GM18907 (cell line): ENCODE measurements at regions not wholly inside any gene's neighbourhood (a gene's known extent, or its start where the extent isn't known, plus 50 kb on each side); places are given as distances from the start of the nearest gene placed in this dataset.

Source experiments
- ATAC-seq: cut with Tn5 transposase; IDR thresholded peaks from one replicate; pipeline ENCODE4 v1.9.1; 2021; ENCODE audit warnings: mild to moderate bottlenecking, moderate library complexity; ENCODE audit not compliant: unreplicated experiment

DNA sequence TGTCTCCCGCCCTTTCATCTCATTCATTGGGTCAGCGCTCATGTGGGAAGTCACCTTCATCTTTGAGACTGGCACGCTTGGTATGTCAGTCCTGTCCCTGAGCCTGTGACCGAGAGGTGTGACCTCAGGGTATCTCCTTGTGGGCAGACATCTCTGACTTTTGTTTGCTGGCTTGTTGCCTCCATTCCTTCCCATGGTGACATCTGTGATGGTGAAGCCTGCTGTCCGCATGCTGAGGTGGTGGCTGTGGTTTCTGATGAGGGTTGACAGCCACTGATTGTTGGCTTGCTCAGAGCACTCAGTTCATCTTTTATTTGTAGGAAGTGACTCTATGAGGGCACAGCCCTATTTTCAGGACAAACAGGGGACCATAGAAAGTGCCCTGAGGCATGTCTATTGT is 139.2 kb downstream of the SLC4A3 start:
- no peak for ATAC-seq

DNA sequence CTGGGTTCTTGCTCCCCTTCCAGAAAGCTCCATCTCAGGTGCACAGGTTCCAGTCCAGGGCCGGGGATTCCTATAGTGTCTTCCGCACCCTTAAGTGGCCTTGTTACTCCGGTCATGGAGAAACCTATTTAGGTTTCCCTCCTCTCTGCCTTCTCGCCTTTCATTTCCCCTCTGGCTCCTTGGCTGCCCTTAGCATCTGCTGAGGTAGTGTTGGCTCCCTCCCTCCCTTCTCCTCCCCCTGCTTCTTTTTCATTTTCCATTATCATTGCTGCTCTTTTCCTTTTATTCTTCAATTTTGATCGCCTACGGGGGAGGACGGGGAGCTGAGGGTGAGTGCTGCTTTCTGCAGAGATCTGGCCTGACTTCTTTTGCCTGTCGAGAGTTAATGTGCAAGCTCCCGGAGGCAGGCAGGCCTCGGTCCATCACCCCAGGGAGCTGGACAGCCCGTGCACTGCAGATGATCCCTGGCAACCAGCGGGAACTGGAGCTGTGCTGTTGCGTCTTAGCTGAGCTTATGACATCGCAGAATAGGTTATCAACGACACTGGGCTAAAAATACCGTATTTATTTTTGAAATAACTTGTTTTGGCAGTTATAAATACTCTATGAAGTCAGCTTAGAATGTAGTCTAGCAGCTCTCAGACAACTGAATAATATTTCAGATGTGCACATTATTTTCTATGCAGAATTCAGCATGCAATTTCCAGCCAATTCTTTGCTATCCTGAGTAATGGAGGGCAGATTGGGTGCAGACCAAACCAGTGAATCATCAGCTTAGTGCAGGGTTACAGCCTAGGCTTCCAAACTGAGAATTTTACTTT is 141.9 kb downstream of the SLC4A3 start:
- ATAC-seq, result no peak

DNA sequence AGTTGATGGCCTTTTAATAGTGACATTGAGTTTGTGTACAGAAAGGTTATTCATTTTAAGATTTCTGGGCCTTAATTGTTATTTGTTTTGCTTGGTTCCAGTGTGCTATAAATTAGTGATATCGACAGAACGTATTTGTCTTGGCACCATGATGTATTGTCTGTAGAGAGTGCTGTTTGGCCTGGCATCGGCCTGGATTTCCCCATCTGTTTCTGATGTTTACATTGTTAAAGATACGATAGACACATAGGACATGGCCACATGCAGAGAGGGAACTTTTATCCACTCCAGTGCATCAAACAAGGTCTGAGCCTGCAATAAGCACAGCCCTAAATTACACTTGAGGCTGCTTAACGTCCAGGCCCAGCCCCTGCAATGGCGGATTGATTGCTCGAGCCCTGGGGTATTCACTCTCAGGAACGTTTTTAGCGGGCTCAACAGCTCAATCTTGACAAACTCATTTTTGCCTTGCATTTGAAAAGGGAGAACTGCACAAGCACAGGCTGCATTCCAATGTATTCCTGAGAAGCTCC is 144.7 kb downstream of the SLC4A3 start:
- no peak for ATAC-seq

DNA sequence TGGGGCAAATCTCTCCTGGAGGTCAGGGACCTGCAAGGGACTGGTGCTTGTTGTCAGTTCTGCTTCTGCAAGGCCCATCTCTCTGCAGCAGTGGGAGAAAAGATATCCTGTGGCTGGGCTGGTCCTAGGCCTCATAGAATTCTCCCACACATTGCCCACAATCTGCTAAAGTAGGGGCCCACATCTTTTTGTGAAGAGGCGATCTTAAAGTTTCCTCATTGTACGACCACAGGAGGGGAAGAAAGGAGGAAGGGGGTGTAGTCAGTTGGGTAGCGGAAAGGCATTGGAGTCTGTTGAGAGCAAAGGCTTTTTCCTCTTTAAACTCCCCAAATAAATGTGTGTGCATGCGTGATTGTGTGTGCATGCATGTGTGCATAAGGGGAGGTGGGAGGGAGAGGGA is 145.3 kb downstream of the SLC4A3 start:
- ATAC-seq, result no peak

DNA sequence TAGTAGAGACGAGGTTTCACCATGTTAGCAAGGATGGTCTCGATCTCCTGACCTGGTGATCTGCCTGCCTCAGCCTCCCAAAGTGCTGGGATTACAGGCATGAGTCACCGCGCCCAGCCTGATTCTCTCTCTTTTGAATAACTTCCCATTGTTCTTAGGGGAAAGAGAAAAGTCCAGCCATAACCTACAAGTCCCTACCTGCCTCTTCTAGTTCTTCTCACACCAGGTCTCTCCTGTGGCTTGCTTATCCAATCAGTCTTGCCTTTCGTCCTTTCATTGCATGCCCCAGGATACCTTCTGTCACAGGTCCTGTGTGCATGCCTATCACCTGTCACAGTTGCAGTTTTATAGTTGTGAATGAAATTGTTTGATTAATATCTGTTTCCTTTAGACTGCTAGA is 148.1 kb downstream of the SLC4A3 start:
- ATAC-seq, result no peak

DNA sequence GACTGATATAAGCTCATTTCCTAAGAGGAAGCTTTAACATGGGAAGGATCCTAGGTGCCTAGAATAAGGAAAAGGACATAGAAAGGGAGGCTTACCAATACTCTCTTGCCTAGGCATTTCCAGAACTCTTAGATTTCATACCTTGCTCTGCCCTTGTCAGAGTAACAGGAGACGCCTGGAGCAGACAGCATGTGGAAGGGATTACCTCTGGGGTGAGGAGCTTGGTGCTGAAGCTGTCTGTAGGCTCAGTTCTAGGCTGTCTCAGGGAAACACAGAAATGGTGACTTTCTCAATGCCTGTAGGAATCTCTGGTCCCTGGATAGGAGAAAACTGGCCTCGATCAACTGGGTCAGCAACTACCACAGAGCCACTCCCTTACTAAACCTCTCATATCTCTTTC is 150.0 kb downstream of the SLC4A3 start:
- ATAC-seq, result no peak

DNA sequence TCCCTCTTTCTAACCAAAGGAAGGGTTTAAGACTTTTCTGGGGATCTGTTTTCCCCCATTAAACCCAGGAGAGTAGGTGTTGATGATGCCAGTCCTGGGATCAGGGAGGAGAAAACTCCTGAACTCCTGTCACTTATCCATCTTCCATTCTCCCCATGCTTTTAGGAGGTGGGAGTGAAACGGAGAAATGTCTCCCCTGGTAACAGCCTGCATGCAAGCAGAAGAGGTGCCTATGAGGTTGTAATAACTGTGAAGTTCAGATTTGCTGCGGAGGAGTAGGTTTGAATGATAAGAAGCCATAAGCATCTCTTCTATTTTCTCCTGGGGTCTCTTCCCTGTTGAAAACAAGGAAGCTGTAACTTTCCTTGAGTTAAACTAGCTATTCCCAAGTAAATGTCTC is 150.8 kb downstream of the SLC4A3 start:
- no peak for ATAC-seq

DNA sequence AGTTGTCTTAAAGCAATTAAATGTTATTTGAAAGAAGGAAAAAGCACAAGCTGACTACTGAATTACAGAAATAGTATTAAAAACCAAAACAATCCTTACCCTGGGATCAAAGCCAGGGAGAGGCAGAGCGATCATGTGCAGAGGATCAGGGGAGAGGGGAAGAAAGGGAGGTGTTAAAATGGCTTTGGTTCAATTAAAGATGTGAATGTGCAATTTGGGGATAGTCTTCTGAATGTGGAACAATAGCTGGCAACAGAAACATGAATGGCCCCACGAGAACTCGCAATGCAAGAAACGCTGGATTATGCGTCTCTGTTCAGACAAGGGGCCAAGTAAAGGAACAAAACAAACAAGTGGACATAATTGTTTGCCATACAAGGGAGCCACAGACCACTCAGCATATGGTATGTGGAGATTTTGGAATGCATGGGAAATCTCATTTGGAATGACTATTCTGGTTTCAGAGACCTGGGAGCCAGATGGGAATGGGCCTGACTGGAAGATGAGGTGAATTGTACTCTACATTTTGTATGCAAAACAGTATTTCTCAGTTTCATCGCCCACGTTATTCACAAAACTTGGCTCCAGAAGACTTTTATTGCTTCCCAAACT is 155.4 kb downstream of the SLC4A3 start:
- no peak for ATAC-seq

DNA sequence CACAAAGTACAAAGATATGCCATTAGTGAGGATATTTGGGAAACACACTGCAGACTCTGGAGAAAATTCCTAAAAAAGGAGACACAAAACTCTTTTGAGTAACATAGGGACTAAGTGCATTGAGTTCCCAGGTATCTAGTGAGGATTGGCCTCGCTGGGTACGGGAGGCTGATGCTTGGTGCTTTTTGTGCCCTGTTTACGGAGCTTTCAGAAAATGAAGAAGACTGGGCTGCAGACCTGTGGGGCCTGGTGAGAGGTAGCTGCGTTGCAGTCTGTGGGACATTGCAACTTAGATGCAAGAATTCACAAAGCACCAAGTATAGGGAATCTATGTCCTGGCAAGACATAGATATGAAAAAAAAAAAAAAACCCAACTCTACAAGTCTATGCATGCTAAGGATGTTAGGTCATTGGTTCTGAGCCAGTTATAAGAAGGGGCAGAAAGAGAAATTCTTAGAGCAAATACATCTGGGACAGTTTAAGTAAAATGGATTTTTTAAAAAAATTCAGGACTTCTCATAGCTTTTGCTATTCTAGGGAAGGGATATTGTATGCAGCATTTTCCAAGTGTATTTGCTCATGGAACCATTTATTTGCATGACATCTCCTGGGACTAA is 156.0 kb downstream of the SLC4A3 start:
- no peak for ATAC-seq

DNA sequence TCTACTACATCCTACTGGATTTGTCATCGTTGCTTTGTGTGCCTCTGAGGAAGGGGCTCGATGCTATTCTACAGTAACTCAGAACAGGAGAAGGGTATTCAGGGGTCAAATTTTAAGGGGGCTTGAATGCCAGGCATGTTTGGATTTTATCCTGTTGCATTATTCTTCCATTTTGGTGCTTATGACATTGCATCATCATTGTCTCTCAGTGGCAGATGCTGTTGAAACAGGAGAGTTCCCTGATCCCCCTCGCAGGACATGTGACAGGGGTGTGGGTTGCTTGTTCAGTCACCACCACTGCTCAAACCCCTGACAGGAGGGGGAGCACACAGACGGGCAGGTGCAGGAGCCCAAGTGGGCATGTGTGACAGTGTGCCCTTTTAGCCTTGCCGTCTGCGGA is 156.7 kb downstream of the SLC4A3 start:
- no peak for ATAC-seq

DNA sequence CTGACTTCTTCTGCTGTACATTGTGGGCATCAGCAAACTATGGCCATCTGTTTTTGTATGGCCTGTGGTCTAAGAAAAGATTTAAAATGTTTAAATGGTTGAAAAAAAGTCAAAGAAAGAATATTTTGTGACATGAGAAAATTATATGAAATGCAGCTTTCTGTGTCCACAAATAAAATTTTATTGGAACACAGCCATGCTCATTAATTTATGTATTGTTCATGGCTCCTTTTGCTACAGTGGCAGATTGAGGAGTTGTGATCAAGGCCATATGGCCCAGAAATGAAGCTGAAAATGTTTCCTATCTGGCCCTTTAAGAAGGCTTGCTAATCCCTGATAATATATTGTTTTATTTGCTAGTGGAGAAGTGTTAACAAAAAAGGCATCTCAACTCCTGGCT is 162.0 kb downstream of the SLC4A3 start:
- ATAC-seq, result no peak

DNA sequence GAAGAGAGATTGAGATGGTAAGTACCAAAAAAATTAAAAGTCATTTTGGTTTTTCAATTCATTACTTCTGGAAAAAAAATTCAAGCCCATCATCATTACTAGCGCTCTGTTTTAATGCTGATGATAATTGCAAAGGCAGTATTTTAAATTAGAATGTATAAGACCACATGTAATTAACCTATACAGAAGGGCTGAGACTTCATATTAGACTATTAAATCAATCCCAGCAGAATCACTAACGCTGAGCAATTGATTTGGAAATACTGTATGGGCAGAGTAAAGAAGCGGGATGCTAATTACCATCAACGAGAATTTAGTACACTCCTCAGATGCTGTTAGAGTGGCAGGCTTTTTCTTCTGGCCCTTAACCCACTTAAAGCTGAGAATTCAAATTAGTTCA is 165.0 kb downstream of the SLC4A3 start:
- no peak for ATAC-seq

DNA sequence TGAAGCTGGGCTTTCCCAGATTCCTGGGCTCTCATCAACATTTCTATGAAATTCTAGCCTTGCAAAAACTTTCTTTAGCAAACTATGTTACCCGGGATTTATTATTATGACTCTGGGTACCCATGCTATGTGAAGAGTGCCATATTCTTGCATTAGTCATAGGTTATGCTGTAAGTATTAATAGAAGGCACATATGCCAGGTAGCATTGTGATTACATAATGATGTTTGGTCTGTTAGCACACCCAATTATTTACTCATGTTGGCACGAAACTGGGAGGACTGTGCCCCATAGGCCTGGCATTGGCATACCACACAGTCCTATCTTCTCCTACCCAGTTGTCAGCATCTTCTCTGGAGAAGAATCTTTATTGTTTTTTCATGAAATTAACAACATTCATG is 171.0 kb downstream of the SLC4A3 start:
- ATAC-seq, result no peak

DNA sequence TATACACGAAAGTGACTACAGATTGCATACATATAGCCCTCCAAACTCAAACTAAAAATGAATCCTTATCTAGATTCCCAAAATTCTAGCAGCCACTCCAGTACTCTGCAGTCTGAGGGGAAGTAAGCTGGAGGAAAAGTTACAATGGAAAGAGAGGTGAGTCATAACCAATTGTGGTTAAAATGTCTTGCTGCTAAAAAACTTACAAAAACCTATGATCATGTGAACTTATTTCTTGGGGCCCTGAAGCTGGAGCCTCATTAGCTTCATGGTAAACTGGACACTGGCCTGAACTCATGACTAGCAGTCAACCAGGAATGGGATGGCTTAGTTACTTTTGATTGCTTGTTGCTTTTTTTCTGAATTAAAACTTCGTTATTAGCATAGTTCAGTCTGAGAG is 175.9 kb downstream of the SLC4A3 start:
- no peak for ATAC-seq

DNA sequence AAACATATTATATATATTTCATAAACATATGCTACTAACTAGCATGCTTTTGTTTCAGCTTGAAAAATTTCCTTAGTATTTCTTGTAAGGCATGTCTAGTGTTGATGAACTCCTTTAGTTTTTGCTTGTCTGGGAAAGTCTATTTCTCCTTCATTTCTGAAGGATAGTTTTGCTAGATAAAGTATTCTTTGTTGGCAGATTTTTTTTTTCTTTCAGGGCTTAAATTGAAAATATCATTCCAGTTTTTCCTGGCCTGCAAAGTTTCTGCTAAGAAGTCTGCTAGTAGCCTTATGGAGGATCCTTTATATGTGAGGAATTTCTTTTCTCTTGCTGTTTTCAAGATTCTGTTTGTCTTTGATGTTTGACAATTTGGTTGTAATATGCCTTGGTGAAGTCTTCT is 183.5 kb downstream of the SLC4A3 start:
- ATAC-seq, result no peak

DNA sequence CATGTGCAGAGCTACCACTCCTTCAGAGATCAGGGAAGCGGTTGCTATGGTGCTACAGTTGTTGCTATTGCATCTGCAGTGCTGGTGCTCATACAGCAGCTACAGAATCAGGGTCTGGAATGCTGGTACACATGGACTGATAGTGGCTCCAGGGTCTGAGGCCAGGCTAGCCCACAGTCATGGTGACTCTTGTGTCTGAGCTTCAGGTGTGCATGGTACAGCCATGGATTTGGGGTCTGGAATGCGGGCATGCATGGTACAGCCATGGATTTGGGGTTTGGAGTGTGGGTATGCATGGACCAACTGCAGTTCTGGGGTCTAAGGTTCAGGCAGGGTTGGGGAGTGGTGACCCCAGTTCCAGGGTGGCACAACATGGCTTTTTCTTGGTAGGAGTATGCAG is 185.2 kb downstream of the SLC4A3 start:
- ATAC-seq, result no peak

DNA sequence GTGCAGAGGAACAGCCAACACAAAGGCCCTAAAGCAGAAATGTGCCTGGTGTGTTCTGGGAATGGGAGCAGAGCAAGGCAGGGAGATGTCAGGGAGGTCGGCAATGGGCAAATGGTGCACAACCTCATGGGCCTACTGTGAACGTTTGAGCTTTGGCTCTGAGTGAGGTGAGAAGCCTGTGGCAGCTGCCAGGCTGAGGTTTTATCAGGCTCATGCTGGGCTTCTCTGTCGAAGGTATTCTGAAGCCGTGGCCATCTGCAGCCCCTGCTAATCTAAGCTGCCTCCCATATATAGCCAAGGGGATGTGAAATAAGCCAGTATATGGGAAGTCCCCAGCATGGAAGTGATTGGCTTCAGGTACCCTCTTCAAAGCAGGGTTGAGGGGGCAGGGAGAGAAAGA is 193.3 kb downstream of the SLC4A3 start:
- no peak for ATAC-seq

DNA sequence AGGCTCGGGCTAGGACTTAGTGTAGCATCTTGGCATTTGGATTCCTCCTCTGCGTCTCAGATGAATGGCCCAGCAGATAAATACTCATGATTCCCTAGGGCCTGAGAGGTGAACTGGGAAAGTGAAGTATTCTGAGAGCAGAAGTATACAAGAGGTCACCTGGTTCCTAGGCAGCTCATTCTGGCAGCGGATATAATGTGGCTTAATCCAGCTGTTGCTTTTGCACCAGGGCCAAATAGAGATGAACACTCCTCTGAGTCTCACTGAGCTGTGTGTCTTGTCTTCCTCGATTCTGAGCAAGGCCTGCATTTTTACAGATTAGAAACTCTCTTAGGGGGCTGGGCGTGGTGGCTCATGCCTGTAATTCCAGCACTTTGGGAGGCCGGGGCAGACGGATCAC is 196.1 kb downstream of the SLC4A3 start:
- ATAC-seq, result no peak

DNA sequence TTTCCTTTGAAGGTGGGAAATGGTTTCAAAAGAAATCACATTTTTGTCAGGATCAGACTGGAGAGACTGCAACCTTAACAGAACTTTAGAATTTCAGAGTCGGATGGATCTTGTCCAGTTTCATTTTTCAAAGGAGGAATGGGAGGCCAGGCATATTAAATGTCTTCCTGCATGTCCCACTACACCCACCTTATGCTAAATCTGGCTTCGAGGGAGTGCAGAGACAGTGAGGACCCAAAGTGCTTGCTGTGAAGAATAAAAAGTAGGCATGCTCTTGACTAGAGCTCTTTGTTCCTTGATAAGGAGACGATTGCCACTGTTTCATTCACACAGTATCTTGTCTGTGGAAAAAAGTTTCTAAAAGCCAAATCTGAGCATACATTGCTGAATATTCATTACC is 197.6 kb downstream of the SLC4A3 start:
- ATAC-seq, result no peak

DNA sequence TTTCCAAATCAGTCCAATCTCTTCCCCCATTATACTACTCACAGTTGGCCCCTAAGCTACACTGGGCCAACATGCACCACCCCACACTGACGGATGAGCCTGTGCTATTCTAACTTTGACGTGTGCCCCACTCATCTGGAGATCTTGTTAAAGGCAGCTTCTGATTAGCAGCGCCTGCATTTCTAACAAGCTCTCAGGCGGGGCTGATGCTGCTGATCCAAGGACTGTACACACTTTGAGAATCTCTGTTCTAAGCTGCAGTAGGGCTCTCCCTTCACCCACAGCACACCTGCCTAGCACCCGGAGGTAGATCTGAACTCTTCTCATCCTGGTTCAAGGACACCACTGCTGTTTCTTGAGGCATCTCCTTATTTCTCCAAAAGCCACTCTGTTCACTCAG is 200.7 kb downstream of the SLC4A3 start:
- ATAC-seq, result no peak

DNA sequence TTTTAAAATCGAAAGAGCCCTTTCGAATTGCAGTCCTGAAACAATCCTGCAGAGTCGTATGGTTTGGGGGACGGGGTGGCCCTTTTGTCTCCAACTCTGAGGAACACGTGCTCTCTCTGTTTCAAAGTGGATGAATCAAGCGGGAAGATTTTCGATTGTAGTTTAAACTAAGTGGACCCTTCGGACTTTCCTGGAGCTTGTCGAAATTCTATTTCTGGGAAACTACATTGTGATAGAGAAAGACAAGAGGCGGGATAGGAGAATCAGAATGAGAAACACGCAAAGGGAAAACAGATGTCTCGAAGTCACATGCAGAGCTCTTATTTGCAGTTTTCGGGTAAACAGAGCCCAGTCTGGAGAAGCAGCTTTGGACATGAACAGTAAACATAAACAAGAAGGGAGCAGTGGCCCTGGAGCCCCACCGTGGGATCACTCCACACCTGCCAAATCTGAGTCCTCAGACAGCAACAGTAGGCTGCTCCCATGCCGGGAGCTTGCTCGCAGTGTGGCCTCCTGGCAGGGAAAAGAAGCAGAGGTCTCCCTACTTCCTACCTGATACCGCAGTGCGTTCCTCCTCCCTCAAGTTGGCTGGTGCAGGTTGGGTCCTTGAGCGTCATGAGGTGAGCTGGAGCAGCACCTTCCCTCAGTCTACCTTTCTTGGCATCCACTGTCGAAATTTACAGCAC is 202.4 kb downstream of the SLC4A3 start:
- ATAC-seq, result no peak

DNA sequence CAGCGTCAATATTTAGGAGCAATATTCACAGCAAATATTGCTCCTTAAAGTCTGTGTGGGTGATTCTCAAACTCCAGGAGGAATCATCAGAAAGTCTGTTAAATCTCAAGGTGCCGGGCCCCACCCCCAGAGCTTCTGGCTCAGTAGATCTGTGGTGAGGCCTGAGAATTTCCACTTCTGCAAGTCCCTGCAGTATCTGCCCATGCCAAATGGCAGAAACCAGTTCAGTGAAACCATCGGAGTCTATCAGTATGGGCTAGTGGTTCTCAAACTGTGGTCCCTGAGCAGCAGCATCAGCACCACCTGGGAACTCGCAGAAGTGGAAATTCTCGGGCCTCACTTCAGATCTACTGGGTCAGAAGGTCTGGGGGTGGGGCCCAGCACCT is 202.9 kb downstream of the SLC4A3 start:
- ATAC-seq, result no peak
